OCI-LY7 (cell line): ENCODE measurements at regions not wholly inside any gene's neighbourhood (a gene's known extent, or its start where the extent isn't known, plus 50 kb on each side); places are given as distances from the start of the nearest gene placed in this dataset.

Source experiments
- BruUV-seq: library from RNA; stranded (reverse); fragments of 400-500 nt; replicated peaks from 2 replicates; lab custom pipeline; 2021; lab: Mats Ljungman, UMichigan
- CTCF ChIA-PET: fragments of 300-600 bp; sonication (Branson Sonifier 250); formaldehyde crosslinking; loops from one replicate; lab custom pipeline; 2022; ENCODE audit warnings: antibody characterized with exemption; ENCODE audit not compliant: unreplicated experiment; lab: Charles Lee
- POLR2A ChIA-PET: fragments of 300-600 bp; sonication (Branson Sonifier 250); formaldehyde crosslinking; loops from one replicate; lab custom pipeline; 2022; ENCODE audit warnings: antibody characterized with exemption; lab: Charles Lee
- DNase-seq: peaks from one replicate; pipeline ENCODE4 v3.0.0-alpha.2; 2015; ENCODE audit warnings: low spot score
- H2AFZ ChIP-seq: fragments of 200-600 bp; sonication (generic), shearing (Covaris generic); 2 replicates; pipeline ENCODE4 v1.6.1; 2014; ENCODE audit warnings: mild to moderate bottlenecking, antibody characterized with exemption, low read length, moderate library complexity
- H3K27ac ChIP-seq: fragments of 200-600 bp; sonication (generic); 2 replicates; pipeline ENCODE4 v1.5.1; 2014; ENCODE audit warnings: mixed run types, low read depth, mild to moderate bottlenecking, moderate library complexity, low read length, inconsistent platforms; ENCODE audit not compliant: poor library complexity, severe bottlenecking
- H3K36me3 ChIP-seq: fragments of 200-600 bp; sonication (generic); 2 replicates; pipeline ENCODE4 v1.6.1; 2014; ENCODE audit warnings: mild to moderate bottlenecking, antibody characterized with exemption, low read length, moderate library complexity, mixed read lengths; ENCODE audit not compliant: insufficient read depth
- H3K4me1 ChIP-seq: fragments of 200-600 bp; sonication (generic); 2 replicates; pipeline ENCODE4 v1.5.1; 2014; ENCODE audit warnings: mild to moderate bottlenecking, low read length; ENCODE audit not compliant: insufficient read depth, poor library complexity, severe bottlenecking
- H3K4me2 ChIP-seq: fragments of 200-600 bp; sonication (generic); 2 replicates; pipeline ENCODE4 v1.6.1; 2014; ENCODE audit warnings: mild to moderate bottlenecking, low read length
- H3K4me3 ChIP-seq: fragments of 200-600 bp; sonication (generic); 2 replicates; pipeline ENCODE4 v1.5.1; 2014; ENCODE audit warnings: mild to moderate bottlenecking, low read depth, low read length; ENCODE audit not compliant: poor library complexity, severe bottlenecking
- H3K79me2 ChIP-seq: fragments of 200-600 bp; sonication (generic); 2 replicates; pipeline ENCODE4 v1.6.1; 2016; ENCODE audit warnings: low read depth, mild to moderate bottlenecking, low read length, moderate library complexity, mixed read lengths; ENCODE audit not compliant: insufficient read depth
- H3K9me2 ChIP-seq: fragments of 200-600 bp; sonication (generic); 2 replicates; pipeline ENCODE4 v1.6.1; 2016; ENCODE audit warnings: mild to moderate bottlenecking, low read length, mixed read lengths; ENCODE audit not compliant: insufficient read depth
- H3K9me3 ChIP-seq: fragments of 200-600 bp; sonication (generic); 2 replicates; pipeline ENCODE4 v1.6.1; 2014; ENCODE audit warnings: mild to moderate bottlenecking, mixed run types, low read length, mixed read lengths
- H4K20me1 ChIP-seq: fragments of 200-600 bp; sonication (generic); 2 replicates; pipeline ENCODE4 v1.6.1; 2014; ENCODE audit warnings: mild to moderate bottlenecking, antibody characterized with exemption, low read length, moderate library complexity, mixed read lengths; ENCODE audit not compliant: insufficient read depth
- EZH2phosphoT487 ChIP-seq: fragments of 200-600 bp; sonication (generic); IDR thresholded peaks from 2 replicates; pipeline ENCODE4 v1.6.1; 2018; ENCODE audit warnings: low read depth, borderline replicate concordance, mild to moderate bottlenecking, mixed run types, antibody characterized with exemption, low read length, moderate library complexity, mixed read lengths
- intact Hi-C: fragments of 100-400 bp; cut with micrococcal nuclease; formaldehyde crosslinking; loops from one replicate; pipeline ENCODE4 v1.10.0; 2022; ENCODE audit not compliant: unreplicated experiment
- TF ChIP-seq, protein P1 (sequence below): fragments of 200-600 bp; sonication (generic); conservative IDR thresholded peaks from 2 replicates; pipeline ENCODE4 v1.5.1; 2014; ENCODE audit warnings: mild to moderate bottlenecking, antibody characterized with exemption, low read length, moderate library complexity, mixed read lengths

DNA sequence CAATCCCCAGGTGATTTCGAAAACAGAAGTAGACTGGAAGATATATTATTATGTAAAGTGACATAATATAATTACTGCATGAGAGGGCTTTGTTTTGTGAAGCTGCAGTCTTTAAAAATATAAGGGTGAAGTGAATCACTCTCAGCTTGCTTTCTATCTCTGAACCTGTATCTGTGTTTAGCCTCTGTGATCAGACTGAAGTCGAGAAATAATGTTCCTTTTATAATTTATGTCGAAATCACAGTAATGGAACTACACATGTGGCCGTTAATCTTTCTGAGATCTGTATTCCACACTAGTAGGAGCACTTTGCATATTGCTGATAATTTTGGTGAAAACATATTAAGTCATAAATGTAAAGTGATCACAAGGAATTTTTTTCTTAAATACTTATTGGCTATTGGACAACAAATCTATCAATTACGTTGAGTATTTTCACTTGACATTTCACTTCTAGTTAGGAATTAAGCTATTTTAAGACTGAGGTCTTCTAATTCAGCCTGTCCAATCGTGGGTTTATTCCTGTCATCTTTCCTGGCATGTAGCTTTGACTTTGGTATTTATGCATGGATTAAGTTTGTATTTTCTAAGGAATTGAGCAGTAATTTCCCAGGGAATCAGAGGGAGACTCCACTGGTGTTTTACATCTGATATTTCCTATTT lies 268.2 kb upstream of the POT1 start:
- no peaks in the 10 kb centered on the region for H3K9me2 ChIP-seq

DNA sequence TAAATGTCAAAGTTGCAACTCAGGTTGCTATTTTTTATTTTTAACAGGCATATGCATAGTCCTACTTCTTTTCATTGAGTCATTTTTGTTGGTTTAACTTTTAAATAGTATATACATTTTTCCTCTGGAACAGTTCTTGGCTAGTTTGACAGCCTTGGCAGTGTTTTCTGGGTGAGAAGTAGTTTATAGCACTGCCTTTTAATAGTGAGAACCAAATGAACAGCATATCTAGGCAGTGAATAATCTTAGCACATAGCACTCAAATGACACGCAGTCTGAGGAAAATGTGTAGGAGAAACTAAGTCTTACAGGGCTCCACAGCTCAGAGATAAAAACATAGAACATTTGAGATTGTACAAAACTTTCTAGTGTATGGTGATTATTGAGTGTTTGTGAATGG lies 265.5 kb upstream of the POT1 start:
- H3K4me1 ChIP-seq, result no peaks in the 10 kb centered on the region
- no peak overlapping the region for H3K4me2 ChIP-seq
- DNase-seq, result no peak
- H3K27ac ChIP-seq, result no peak overlapping the region
- intact Hi-C loops, result no loop called here
- no peaks in the 10 kb centered on the region for H3K79me2 ChIP-seq
- H3K36me3 ChIP-seq, result no peaks in the 10 kb centered on the region
- ChIA-PET POLR2A (no interaction called here), CTCF (no interaction called here)
- no peaks in the 10 kb centered on the region for H4K20me1 ChIP-seq
- H2AFZ ChIP-seq, result no peak overlapping the region
- no peaks in the 10 kb centered on the region for H3K9me3 ChIP-seq
- no peaks in the 10 kb centered on the region for H3K9me2 ChIP-seq
- TF ChIP-seq, protein P1, sequence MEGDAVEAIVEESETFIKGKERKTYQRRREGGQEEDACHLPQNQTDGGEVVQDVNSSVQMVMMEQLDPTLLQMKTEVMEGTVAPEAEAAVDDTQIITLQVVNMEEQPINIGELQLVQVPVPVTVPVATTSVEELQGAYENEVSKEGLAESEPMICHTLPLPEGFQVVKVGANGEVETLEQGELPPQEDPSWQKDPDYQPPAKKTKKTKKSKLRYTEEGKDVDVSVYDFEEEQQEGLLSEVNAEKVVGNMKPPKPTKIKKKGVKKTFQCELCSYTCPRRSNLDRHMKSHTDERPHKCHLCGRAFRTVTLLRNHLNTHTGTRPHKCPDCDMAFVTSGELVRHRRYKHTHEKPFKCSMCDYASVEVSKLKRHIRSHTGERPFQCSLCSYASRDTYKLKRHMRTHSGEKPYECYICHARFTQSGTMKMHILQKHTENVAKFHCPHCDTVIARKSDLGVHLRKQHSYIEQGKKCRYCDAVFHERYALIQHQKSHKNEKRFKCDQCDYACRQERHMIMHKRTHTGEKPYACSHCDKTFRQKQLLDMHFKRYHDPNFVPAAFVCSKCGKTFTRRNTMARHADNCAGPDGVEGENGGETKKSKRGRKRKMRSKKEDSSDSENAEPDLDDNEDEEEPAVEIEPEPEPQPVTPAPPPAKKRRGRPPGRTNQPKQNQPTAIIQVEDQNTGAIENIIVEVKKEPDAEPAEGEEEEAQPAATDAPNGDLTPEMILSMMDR, result no peak
- no peak for TF ChIP-seq EZH2phosphoT487
- no peak overlapping the region for H3K4me3 ChIP-seq
- no TSS peak for BruUV-seq

More for the DNA sequence above, 268.2 kb upstream of the POT1 start:
- POLR2A ChIA-PET, result interaction anchor here (0.6 kb wide), 1 partner anchor 12 kb away, joined by 3 read pairs; no protein-coding TSS in a partner anchor
- H3K9me3 ChIP-seq, result no peaks in the 10 kb centered on the region
- no peak for TF ChIP-seq EZH2phosphoT487
- TF ChIP-seq, protein P1, result no peak
- intact Hi-C loops, result no loop called here
- no peaks in the 10 kb centered on the region for H4K20me1 ChIP-seq
- no peak overlapping the region for H3K27ac ChIP-seq
- no peak overlapping the region for H3K4me3 ChIP-seq
- no peak overlapping the region for H3K4me2 ChIP-seq
- CTCF ChIA-PET, result no interaction called here
- H2AFZ ChIP-seq, result no peak overlapping the region
- H3K36me3 ChIP-seq, result no peaks in the 10 kb centered on the region
- no TSS peak for BruUV-seq
- DNase-seq, result no peak
- H3K79me2 ChIP-seq, result no peaks in the 10 kb centered on the region
- no peaks in the 10 kb centered on the region for H3K4me1 ChIP-seq

DNA sequence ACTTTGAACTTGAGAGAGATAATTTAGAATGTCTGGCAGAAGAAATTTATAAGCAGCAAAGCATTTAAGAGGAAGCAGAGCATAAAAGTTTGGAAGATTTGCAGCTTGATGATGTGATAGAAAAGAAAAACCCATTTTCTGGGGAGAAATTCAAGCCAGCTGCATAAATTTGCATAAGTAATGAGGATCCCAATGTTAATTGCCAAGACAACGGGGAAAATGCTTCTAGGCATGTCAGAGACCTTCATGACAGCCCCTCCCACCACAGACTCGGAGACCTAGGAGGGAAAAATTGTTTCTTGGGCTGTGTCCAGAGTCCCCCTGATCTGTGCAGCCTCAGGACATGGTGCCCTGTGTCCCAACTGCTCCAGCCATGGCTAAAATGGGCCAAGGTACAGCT lies 263.6 kb upstream of the POT1 start:
- Histone ChIP-seq H3K4me1 (no peaks in the 10 kb centered on the region), H3K79me2 (no peaks in the 10 kb centered on the region), H3K4me2 (no peak overlapping the region), H3K9me2 (no peaks in the 10 kb centered on the region), H3K4me3 (no peak overlapping the region), H2AFZ (no peak overlapping the region), H4K20me1 (no peaks in the 10 kb centered on the region), H3K27ac (no peak overlapping the region), H3K36me3 (no peaks in the 10 kb centered on the region), H3K9me3 (no peaks in the 10 kb centered on the region)
- intact Hi-C loops, result no loop called here
- ChIA-PET POLR2A (no interaction called here), CTCF (no interaction called here)
- no peak for DNase-seq
- TF ChIP-seq, protein P1, result no peak
- TF ChIP-seq EZH2phosphoT487, result no peak
- BruUV-seq, result no TSS peak
